Adrenal gland (tissue), 5 donors: ENCODE measurements at regions not wholly inside any gene's neighbourhood (a gene's known extent, or its start where the extent isn't known, plus 50 kb on each side); places are given as distances from the start of the nearest gene placed in this dataset.

Source experiments
- CTCF ChIP-seq, 6 experiments: fragments of 450-650 bp in 4 of 6; fragments of 200-600 bp in 2 of 6; sonication (generic) in 1 of 6; IDR thresholded peaks; 1 replicate in 5 of 6; 2 replicates in 1 of 6; pipeline versions ENCODE4 v1.5.1 to v1.8.0; 2016 to 2021; ENCODE audit warnings: antibody characterized with exemption in 6 of 6, mild to moderate bottlenecking in 2 of 6, moderate library complexity in 1 of 6
- POLR2A ChIP-seq, 2 donors: fragments of 450-650 bp; IDR thresholded peaks; one replicate each; pipeline ENCODE4 v1.6.1; 2017; ENCODE audit warnings: antibody characterized with exemption in 2 of 2, mild to moderate bottlenecking in 2 of 2, moderate library complexity in 1 of 2
- donor health status: DM: no; HTN: no; CAD: no.

GRCh38 chr4:38207110-38207457 is 246.9 kb downstream of the PTTG2 start:
- TF ChIP-seq CTCF (IDR thresholded peaks at IDR 0.05) (no peak), POLR2A (IDR thresholded peaks at IDR 0.05) (no peak)
